Endodermal cell (in vitro differentiated cells): ENCODE measurements at regions not wholly inside any gene's neighbourhood (a gene's known extent, or its start where the extent isn't known, plus 50 kb on each side); places are given as distances from the start of the nearest gene placed in this dataset.

Experiments
- DNase-seq: peaks from one replicate; pipeline ENCODE4 v3.0.0-alpha.2; 2017
- H3K27ac ChIP-seq: 2 replicates; pipeline ENCODE4 v1.5.1; 2013; ENCODE audit warnings: mild to moderate bottlenecking, low read depth, low read length, moderate library complexity
- H3K27me3 ChIP-seq: 2 replicates; pipeline ENCODE4 v1.6.1; 2013; ENCODE audit warnings: mild to moderate bottlenecking, low read length, moderate library complexity; ENCODE audit not compliant: insufficient read depth, control insufficient read depth, poor library complexity, severe bottlenecking
- H3K36me3 ChIP-seq: 2 replicates; pipeline ENCODE4 v1.7.0; 2013; ENCODE audit warnings: mild to moderate bottlenecking, low read length, moderate library complexity; ENCODE audit not compliant: control insufficient read depth, insufficient read depth
- H3K4me1 ChIP-seq: one replicate; pipeline ENCODE4 v1.7.0; 2013; ENCODE audit warnings: low read length; ENCODE audit not compliant: control insufficient read depth, insufficient read depth
- H3K4me3 ChIP-seq: 2 replicates; pipeline ENCODE4 v1.5.1; 2013; ENCODE audit warnings: mild to moderate bottlenecking, low read length, moderate library complexity
- H3K9ac ChIP-seq: 2 replicates; pipeline ENCODE4 v1.6.1; 2013; ENCODE audit warnings: mild to moderate bottlenecking, low read length, moderate library complexity; ENCODE audit not compliant: poor library complexity, severe bottlenecking; ENCODE audit errors: extremely low read depth
- H3K9me3 ChIP-seq: 2 replicates; pipeline ENCODE4 v1.6.1; 2013; ENCODE audit warnings: mild to moderate bottlenecking, low read length, moderate library complexity; ENCODE audit not compliant: control insufficient read depth
- H3K27ac Mint-ChIP-seq: 2 replicates; pipeline ENCODE4 v1.8.0; 2020; ENCODE audit warnings: mixed read lengths
- H3K27me3 Mint-ChIP-seq: 2 replicates; pipeline ENCODE4 v1.8.0; 2021; ENCODE audit warnings: mild to moderate bottlenecking, mixed read lengths; ENCODE audit not compliant: insufficient read depth
- H3K36me3 Mint-ChIP-seq: 2 replicates; pipeline ENCODE4 v1.8.0; 2020; ENCODE audit warnings: low read depth, mixed read lengths
- H3K4me1 Mint-ChIP-seq: 2 replicates; pipeline ENCODE4 v1.8.0; 2020; ENCODE audit warnings: mixed read lengths
- H3K4me3 Mint-ChIP-seq: 2 replicates; pipeline ENCODE4 v1.8.0; 2020; ENCODE audit warnings: mild to moderate bottlenecking, moderate library complexity, mixed read lengths
- H3K9me3 Mint-ChIP-seq: 2 replicates; pipeline ENCODE4 v1.8.0; 2020; ENCODE audit warnings: mild to moderate bottlenecking, mixed read lengths
- CTCF ChIP-seq: fragments of 200-600 bp; sonication (generic); conservative IDR thresholded peaks from 2 replicates; pipeline ENCODE4 v1.5.0; 2021; ENCODE audit warnings: antibody characterized with exemption, mild to moderate bottlenecking
- WGBS, 2 experiments: methylation state at CpG; one replicate each; pipeline versions ENCODE4 v1.1.5 to v1.1.7; 2013; ENCODE audit warnings: missing lambda C conversion rate in 2 of 2, mixed read lengths in 1 of 2; ENCODE audit not compliant: insufficient coverage in 1 of 2, insufficient read length in 1 of 2; 5-methylcytosine and 5-hydroxymethylcytosine counted together

- Mint-ChIP-seq H3K4me1 (peaks cover 44% of the 10 kb centered on the region), H3K36me3 (no peaks in the 10 kb centered on the region), H3K27me3 (no peaks in the 10 kb centered on the region), H3K4me3 (no peak overlapping the region), H3K27ac (no peak overlapping the region), H3K9me3 (no peaks in the 10 kb centered on the region)
- no peaks in the 10 kb centered on the region for H3K27me3 ChIP-seq
- H3K4me1 ChIP-seq = peaks cover 13% of the 10 kb centered on the region
- no peaks in the 10 kb centered on the region for H3K36me3 ChIP-seq
- no peak for TF ChIP-seq CTCF
- no peak for DNase-seq
- H3K4me3 ChIP-seq = no peak overlapping the region
- H3K9ac ChIP-seq = no peak overlapping the region
- H3K9me3 ChIP-seq = no peaks in the 10 kb centered on the region
- H3K27ac ChIP-seq = no peak overlapping the region
- WGBS, 2 experiments = 93% methylated on average over 2 of the region's 2 CpGs; no CpG with 5 or more reads in 1 of the 2 experiments
These were observed 398.0 kb downstream of the RAPGEF2 start for GRCh38 chr4:159500861-159501260.

DNA sequence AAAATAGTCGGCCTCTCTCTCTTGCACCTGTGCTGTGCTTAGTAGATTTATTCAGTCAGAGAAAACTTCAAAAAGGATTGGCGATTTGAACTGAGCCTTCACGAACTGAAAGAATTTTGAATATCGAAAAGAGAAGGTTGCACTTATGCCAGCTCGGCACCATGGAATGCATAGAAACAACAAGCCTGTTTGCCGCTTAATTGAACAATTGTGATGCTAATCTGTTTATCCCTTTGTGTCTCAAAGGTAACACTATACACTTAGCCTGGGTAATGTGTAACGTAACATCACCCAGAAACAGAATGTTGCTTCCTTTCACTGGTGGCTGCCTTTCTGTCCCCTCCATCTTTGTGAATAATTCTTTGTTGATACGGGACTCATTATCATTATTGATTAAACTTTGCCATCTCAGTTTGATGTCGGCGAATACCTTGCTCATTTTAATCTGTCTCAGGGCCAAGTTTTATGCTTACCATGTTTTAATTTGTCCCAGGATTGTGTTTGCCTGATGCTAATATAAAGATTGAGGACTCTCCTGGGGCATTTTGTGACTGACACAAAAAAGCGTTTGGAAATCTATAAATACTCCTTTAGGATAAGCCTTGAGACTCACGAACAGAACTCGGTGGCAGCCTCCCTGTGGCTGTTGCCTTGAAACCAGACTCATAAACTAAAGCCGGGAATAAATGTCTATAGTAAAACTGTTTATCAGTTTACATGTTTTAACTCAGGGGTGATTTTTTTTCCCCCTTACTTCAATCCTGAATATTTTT lies 400.5 kb downstream of the RAPGEF2 start:
- no peaks in the 10 kb centered on the region for H3K36me3 Mint-ChIP-seq
- WGBS, 2 experiments = 24 to 54% methylated on average over 8 to 14 of the region's 14 CpGs
- H3K4me1 ChIP-seq = peaks cover 15% of the 10 kb centered on the region
- DNase-seq = peak; percentile 52
- no peaks in the 10 kb centered on the region for H3K36me3 ChIP-seq
- peak overlapping the region; percentile 4 for H3K4me3 Mint-ChIP-seq
- TF ChIP-seq CTCF = no peak
- H3K4me1 Mint-ChIP-seq = peaks cover 47% of the 10 kb centered on the region
- no peaks in the 10 kb centered on the region for H3K9me3 Mint-ChIP-seq
- H3K9ac ChIP-seq = no peak overlapping the region
- no peaks in the 10 kb centered on the region for H3K9me3 ChIP-seq
- H3K4me3 ChIP-seq = peak overlapping the region; percentile 56
- no peaks in the 10 kb centered on the region for H3K27me3 ChIP-seq
- peak overlapping the region; percentile 81 for H3K27ac Mint-ChIP-seq
- no peak overlapping the region for H3K27ac ChIP-seq
- H3K27me3 Mint-ChIP-seq = peaks cover 4% of the 10 kb centered on the region

- WGBS, 2 experiments = 81 to 97% methylated on average over 4 to 5 of the region's 5 CpGs
- Histone ChIP-seq H3K36me3 (no peaks in the 10 kb centered on the region), H3K9me3 (no peaks in the 10 kb centered on the region), H3K4me3 (no peak overlapping the region), H3K27me3 (no peaks in the 10 kb centered on the region), H3K4me1 (peaks cover 15% of the 10 kb centered on the region), H3K27ac (no peak overlapping the region), H3K9ac (no peak overlapping the region)
- Mint-ChIP-seq H3K27ac (no peak overlapping the region), H3K4me3 (no peak overlapping the region), H3K27me3 (peaks cover 4% of the 10 kb centered on the region), H3K36me3 (no peaks in the 10 kb centered on the region), H3K9me3 (no peaks in the 10 kb centered on the region), H3K4me1 (peaks cover 47% of the 10 kb centered on the region)
- no peak for TF ChIP-seq CTCF
- no peak for DNase-seq
These were observed 401.8 kb downstream of the RAPGEF2 start for GRCh38 chr4:159504684-159505083.
